ENCODE measurements at regions not wholly inside any gene's neighbourhood (a gene's known extent, or its start where the extent isn't known, plus 50 kb on each side); places are given as distances from the start of the nearest gene placed in this dataset.

- DNase-seq (ENCODE audit: low spot score): no peak
- Histone ChIP-seq H3K4me2 (no peak overlapping the region), H3K9me2 (replicated peaks; ENCODE audit: insufficient read depth) (no peaks in the 10 kb centered on the region), H3K27me3 (no peaks in the 10 kb centered on the region), H3K4me1 (ENCODE audit: insufficient read depth) (peaks cover 5% of the 10 kb centered on the region), H3K36me3 (replicated peaks; ENCODE audit: insufficient read depth, low read depth) (no peaks in the 10 kb centered on the region), H3K27ac (no peak overlapping the region), H2AFZ (no peak overlapping the region), H3K9me3 (ENCODE audit: low read depth) (no peaks in the 10 kb centered on the region), H3K79me2 (no peaks in the 10 kb centered on the region), H3K4me3 (no peak overlapping the region), H4K20me1 (ENCODE audit: insufficient read depth, poor library complexity, severe bottlenecking) (no peaks in the 10 kb centered on the region)
- 89% methylated on average over 4 of the region's 4 CpGs for WGBS (ENCODE audit: low lambda C conversion rate, missing lambda C conversion rate)
- no peak for TF ChIP-seq CTCF (IDR thresholded peaks at IDR 0.05; ENCODE audit: poor library complexity)
- TF ChIP-seq EZH2 (IDR thresholded peaks at IDR 0.05; ENCODE audit: borderline replicate concordance): no peak
- TF ChIP-seq EZH2phosphoT487 (IDR thresholded peaks at IDR 0.05; ENCODE audit: low read depth, severe bottlenecking, unreplicated experiment): no peak
Measured at GRCh38 chr21:34219334-34220060, 144.3 kb upstream of the KCNE2 start.

DNA sequence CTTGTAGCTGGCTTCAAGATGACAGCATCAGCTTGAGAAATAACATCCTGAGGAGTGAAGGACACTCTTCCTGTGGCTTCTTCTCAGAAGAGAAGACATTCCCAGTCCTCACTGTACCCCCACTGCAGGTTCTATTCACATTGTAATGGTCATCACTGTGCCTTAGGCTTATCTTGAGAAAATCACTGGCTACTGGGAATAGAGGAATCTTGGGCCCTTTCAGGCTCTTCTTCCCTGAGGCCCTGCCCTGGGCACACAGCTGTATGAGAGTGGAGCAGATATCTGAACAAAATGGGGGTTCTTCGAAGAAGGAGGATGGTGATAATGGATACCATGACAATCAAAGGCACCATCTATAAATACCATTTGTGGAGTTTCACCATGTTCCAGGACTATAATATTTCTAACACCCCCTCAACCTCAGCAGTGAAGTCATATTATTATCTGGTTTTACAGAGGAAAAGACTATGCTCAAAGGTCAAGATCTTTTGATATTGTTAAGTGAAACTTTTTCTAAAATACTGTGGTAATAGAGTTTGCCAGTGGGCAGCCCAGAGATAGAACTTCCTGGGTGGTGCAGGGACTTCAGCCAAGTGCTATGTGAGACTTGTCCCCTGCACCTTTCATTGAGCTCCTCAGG is 143.1 kb upstream of the KCNE2 start:
- Histone ChIP-seq H2AFZ (no peak overlapping the region), H3K4me2 (no peak overlapping the region), H3K27me3 (no peaks in the 10 kb centered on the region), H3K79me2 (no peaks in the 10 kb centered on the region), H3K4me1 (ENCODE audit: insufficient read depth) (peaks cover 5% of the 10 kb centered on the region), H3K36me3 (replicated peaks; ENCODE audit: insufficient read depth, low read depth) (no peaks in the 10 kb centered on the region), H3K9me2 (replicated peaks; ENCODE audit: insufficient read depth) (no peaks in the 10 kb centered on the region), H3K4me3 (no peak overlapping the region), H3K27ac (peak overlapping the region; percentile 69), H4K20me1 (ENCODE audit: insufficient read depth, poor library complexity, severe bottlenecking) (no peaks in the 10 kb centered on the region), H3K9me3 (ENCODE audit: low read depth) (no peaks in the 10 kb centered on the region)
- DNase-seq (ENCODE audit: low spot score): no peak
- TF ChIP-seq CTCF (IDR thresholded peaks at IDR 0.05; ENCODE audit: poor library complexity) (no peak), EZH2 (IDR thresholded peaks at IDR 0.05; ENCODE audit: borderline replicate concordance) (no peak), EZH2phosphoT487 (IDR thresholded peaks at IDR 0.05; ENCODE audit: low read depth, severe bottlenecking, unreplicated experiment) (no peak)
- WGBS (ENCODE audit: low lambda C conversion rate, missing lambda C conversion rate): 96% methylated on average over 1 of the region's 1 CpG

DNA sequence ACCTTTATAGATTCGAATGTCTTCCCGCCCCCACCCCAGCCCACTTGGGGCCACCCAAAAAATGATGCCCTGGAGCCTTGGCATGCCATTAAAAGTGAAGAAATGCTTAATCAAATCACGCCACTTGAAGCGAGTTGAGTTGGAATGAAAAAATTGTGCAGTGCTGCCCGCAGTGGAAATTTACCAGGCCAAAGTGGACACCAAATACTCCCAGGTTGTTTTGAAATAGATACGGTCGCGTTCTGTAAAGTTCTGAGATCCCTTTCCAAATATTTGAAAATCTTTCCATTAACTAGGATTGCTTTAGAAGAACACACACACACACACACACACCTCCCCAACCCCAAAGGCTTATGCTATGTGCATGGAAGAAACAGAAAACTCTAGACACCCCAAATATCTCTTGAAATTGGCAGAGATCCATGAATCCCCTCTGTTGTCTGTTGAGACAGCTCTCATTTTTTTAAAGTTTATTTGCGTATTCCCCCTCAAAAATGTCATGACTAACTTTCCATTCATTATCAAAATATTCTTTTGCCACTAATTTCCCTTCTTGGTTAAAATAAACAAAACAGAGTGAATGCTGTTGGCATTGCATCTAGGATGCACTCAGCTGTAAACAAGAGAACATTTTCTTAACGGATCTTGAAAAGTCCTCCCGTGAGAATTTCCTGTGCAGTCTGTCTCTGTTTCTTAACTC is 142.3 kb upstream of the KCNE2 start:
- no peak for TF ChIP-seq EZH2phosphoT487 (IDR thresholded peaks at IDR 0.05; ENCODE audit: low read depth, severe bottlenecking, unreplicated experiment)
- TF ChIP-seq EZH2 (IDR thresholded peaks at IDR 0.05; ENCODE audit: borderline replicate concordance): no peak
- no peak for TF ChIP-seq CTCF (IDR thresholded peaks at IDR 0.05; ENCODE audit: poor library complexity)
- peaks cover 5% of the 10 kb centered on the region for H3K4me1 ChIP-seq (ENCODE audit: insufficient read depth)
- peak overlapping the region; percentile 41 for H3K4me2 ChIP-seq
- H3K9me3 ChIP-seq (ENCODE audit: low read depth): no peaks in the 10 kb centered on the region
- H2AFZ ChIP-seq: no peak overlapping the region
- no peaks in the 10 kb centered on the region for H3K9me2 ChIP-seq (replicated peaks; ENCODE audit: insufficient read depth)
- no peak overlapping the region for H3K4me3 ChIP-seq
- no peaks in the 10 kb centered on the region for H3K79me2 ChIP-seq
- DNase-seq (ENCODE audit: low spot score): no peak
- H4K20me1 ChIP-seq (ENCODE audit: insufficient read depth, poor library complexity, severe bottlenecking): no peaks in the 10 kb centered on the region
- no peaks in the 10 kb centered on the region for H3K36me3 ChIP-seq (replicated peaks; ENCODE audit: insufficient read depth, low read depth)
- no peaks in the 10 kb centered on the region for H3K27me3 ChIP-seq
- H3K27ac ChIP-seq: peak overlapping the region; percentile 69
- WGBS (ENCODE audit: low lambda C conversion rate, missing lambda C conversion rate): 58% methylated on average over 10 of the region's 11 CpGs

Data from hepatocyte (in vitro differentiated cells).